ENCODE measurements at regions not wholly inside any gene's neighbourhood (a gene's known extent, or its start where the extent isn't known, plus 50 kb on each side); places are given as distances from the start of the nearest gene placed in this dataset.

- Histone ChIP-seq H2AFZ (ENCODE audit: low read depth, low read length) (no peak overlapping the region), H4K20me1 (ENCODE audit: insufficient read depth) (no peaks in the 10 kb centered on the region), H3K9ac (ENCODE audit: low read length) (no peak overlapping the region), H3K9me2 (ENCODE audit: insufficient read depth, low read length) (no peaks in the 10 kb centered on the region), H3F3A (ENCODE audit: insufficient read depth, low read length, poor library complexity, severe bottlenecking) (no peaks in the 10 kb centered on the region), H3K4me2 (ENCODE audit: low read length) (no peak overlapping the region), H3K9me3 (ENCODE audit: low read length) (no peaks in the 10 kb centered on the region), H3K4me3 (ENCODE audit: low read length) (no peak overlapping the region), H3K36me3 (ENCODE audit: insufficient read depth, low read length) (no peaks in the 10 kb centered on the region), H3K79me2 (replicated peaks; ENCODE audit: insufficient read depth, low read length) (no peaks in the 10 kb centered on the region), H3K27ac (ENCODE audit: low read length) (no peak overlapping the region), H3K27me3 (ENCODE audit: insufficient read depth, low read depth, low read length) (no peaks in the 10 kb centered on the region)
- TF ChIP-seq REST (IDR thresholded peaks at IDR 0.05; ENCODE audit: borderline replicate concordance), result no peak
- no peak for TF ChIP-seq CTCF (IDR thresholded peaks at IDR 0.05; ENCODE audit: poor library complexity, severe bottlenecking)
- TF ChIP-seq RAD21 (conservative IDR thresholded peaks at IDR 0.05), result no peak
- no peak for TF ChIP-seq EZH2 (IDR thresholded peaks at IDR 0.05; ENCODE audit: borderline replicate concordance, insufficient read depth, low read length, poor library complexity, severe bottlenecking)
- TF ChIP-seq SMC3 (conservative IDR thresholded peaks at IDR 0.05; ENCODE audit: poor library complexity), result no peak
- TF ChIP-seq EP300 (conservative IDR thresholded peaks at IDR 0.05; ENCODE audit: poor library complexity, severe bottlenecking), result no peak
- no peak for TF ChIP-seq POLR2AphosphoS5 (IDR thresholded peaks at IDR 0.05)
- no peak for TF ChIP-seq TAF1 (IDR thresholded peaks at IDR 0.05; ENCODE audit: low read depth)
- no peak for TF ChIP-seq MXI1 (conservative IDR thresholded peaks at IDR 0.05; ENCODE audit: poor library complexity, severe bottlenecking)
These were observed 464.8 kb upstream of the RGS6 start for GRCh38 chr14:71467361-71467811.

- H3K4me2 ChIP-seq (ENCODE audit: low read length), result no peak overlapping the region
- H3K9ac ChIP-seq (ENCODE audit: low read length), result no peak overlapping the region
- no peak overlapping the region for H3K27ac ChIP-seq (ENCODE audit: low read length)
- H3K9me2 ChIP-seq (ENCODE audit: insufficient read depth, low read length), result no peaks in the 10 kb centered on the region
- TF ChIP-seq CTCF (IDR thresholded peaks at IDR 0.05; ENCODE audit: poor library complexity, severe bottlenecking) (no peak), EZH2 (IDR thresholded peaks at IDR 0.05; ENCODE audit: borderline replicate concordance, insufficient read depth, low read length, poor library complexity, severe bottlenecking) (no peak), POLR2AphosphoS5 (IDR thresholded peaks at IDR 0.05) (no peak), EP300 (conservative IDR thresholded peaks at IDR 0.05; ENCODE audit: poor library complexity, severe bottlenecking) (no peak), MXI1 (conservative IDR thresholded peaks at IDR 0.05; ENCODE audit: poor library complexity, severe bottlenecking) (no peak), RAD21 (conservative IDR thresholded peaks at IDR 0.05) (no peak), REST (IDR thresholded peaks at IDR 0.05; ENCODE audit: borderline replicate concordance) (no peak), SMC3 (conservative IDR thresholded peaks at IDR 0.05; ENCODE audit: poor library complexity) (no peak), TAF1 (IDR thresholded peaks at IDR 0.05; ENCODE audit: low read depth) (no peak)
- H3F3A ChIP-seq (ENCODE audit: insufficient read depth, low read length, poor library complexity, severe bottlenecking), result no peaks in the 10 kb centered on the region
- H3K9me3 ChIP-seq (ENCODE audit: low read length), result no peaks in the 10 kb centered on the region
- H3K36me3 ChIP-seq (ENCODE audit: insufficient read depth, low read length), result no peaks in the 10 kb centered on the region
- no peak overlapping the region for H2AFZ ChIP-seq (ENCODE audit: low read depth, low read length)
- H3K4me3 ChIP-seq (ENCODE audit: low read length), result no peak overlapping the region
- H4K20me1 ChIP-seq (ENCODE audit: insufficient read depth), result no peaks in the 10 kb centered on the region
- H3K27me3 ChIP-seq (ENCODE audit: insufficient read depth, low read depth, low read length), result no peaks in the 10 kb centered on the region
- no peaks in the 10 kb centered on the region for H3K79me2 ChIP-seq (replicated peaks; ENCODE audit: insufficient read depth, low read length)
These were observed 463.5 kb upstream of the RGS6 start for GRCh38 chr14:71468701-71469100.
